Activated CD4-positive, CD25-positive, alpha-beta regulatory T cell treated with anti-CD3 and anti-CD28 coated beads, Interleukin-2, amount 50 U/mL, for 16 hours (primary cell): ENCODE measurements at regions not wholly inside any gene's neighbourhood (a gene's known extent, or its start where the extent isn't known, plus 50 kb on each side); places are given as distances from the start of the nearest gene placed in this dataset.

Experiments
- DNase-seq: peaks from one replicate; pipeline ENCODE4 v3.0.0-alpha.2; 2020; ENCODE audit warnings: low read depth, low spot score

GRCh38 chr20:22370137-22370536 is 214.2 kb downstream of the FOXA2 start:
- no peak for DNase-seq

GRCh38 chr20:22369100-22369499 is 215.3 kb downstream of the FOXA2 start:
- DNase-seq: no peak

GRCh38 chr20:22368235-22368634 is 216.1 kb downstream of the FOXA2 start:
- DNase-seq: no peak

GRCh38 chr20:22366631-22367030 is 217.7 kb downstream of the FOXA2 start:
- DNase-seq: no peak

GRCh38 chr20:22354647-22355046 is 229.7 kb downstream of the FOXA2 start:
- DNase-seq: no peak

- no peak for DNase-seq
Measured at GRCh38 chr20:22353586-22353985, 230.8 kb downstream of the FOXA2 start.

GRCh38 chr20:22352019-22352418 is 232.4 kb downstream of the FOXA2 start:
- no peak for DNase-seq

- no peak for DNase-seq
Measured at GRCh38 chr20:22350624-22351023, 233.7 kb downstream of the FOXA2 start.

GRCh38 chr20:22348010-22348409 is 236.4 kb downstream of the FOXA2 start:
- DNase-seq: no peak

GRCh38 chr20:22346716-22347115 is 237.7 kb downstream of the FOXA2 start:
- DNase-seq: no peak

GRCh38 chr20:22343612-22344011 is 240.8 kb downstream of the FOXA2 start:
- DNase-seq: no peak

GRCh38 chr20:22342410-22342809 is 242.0 kb downstream of the FOXA2 start:
- DNase-seq: no peak

GRCh38 chr20:22341508-22341907 is 242.9 kb downstream of the FOXA2 start:
- DNase-seq: no peak

GRCh38 chr20:22339946-22340345 is 244.4 kb downstream of the FOXA2 start:
- DNase-seq: no peak

GRCh38 chr20:22339091-22339881 is 245.1 kb downstream of the FOXA2 start:
- no peak for DNase-seq

GRCh38 chr20:22338140-22338708 is 246.1 kb downstream of the FOXA2 start:
- no peak for DNase-seq

GRCh38 chr20:22335210-22335609 is 249.2 kb downstream of the FOXA2 start:
- no peak for DNase-seq

- DNase-seq: no peak
Measured at GRCh38 chr20:22333885-22334545, 250.4 kb downstream of the FOXA2 start.

GRCh38 chr20:22324505-22324904 is 259.9 kb downstream of the FOXA2 start:
- no peak for DNase-seq

- DNase-seq: no peak
Measured at GRCh38 chr20:22322513-22322912, 261.9 kb downstream of the FOXA2 start.

- DNase-seq: no peak
Measured at GRCh38 chr20:22321191-22321590, 263.2 kb downstream of the FOXA2 start.

- DNase-seq: no peak
Measured at GRCh38 chr20:22320245-22320915, 264.0 kb downstream of the FOXA2 start.
